Esophagus squamous epithelium (tissue), 4 donors: ENCODE measurements at regions not wholly inside any gene's neighbourhood (a gene's known extent, or its start where the extent isn't known, plus 50 kb on each side); places are given as distances from the start of the nearest gene placed in this dataset.

Source experiments
- CTCF ChIP-seq, 6 experiments: fragments of 450-650 bp in 4 of 6; fragments of 200-600 bp in 2 of 6; sonication (generic) in 2 of 6; IDR thresholded peaks; one replicate each; pipeline ENCODE4 v1.5.1; 2016 to 2019; ENCODE audit warnings: antibody characterized with exemption in 6 of 6, mild to moderate bottlenecking in 4 of 6, moderate library complexity in 4 of 6
- POLR2A ChIP-seq, 4 donors: fragments of 450-650 bp; IDR thresholded peaks; one replicate each; pipeline ENCODE4 v1.6.1; 2017; ENCODE audit warnings: antibody characterized with exemption in 4 of 4, mild to moderate bottlenecking in 4 of 4, moderate library complexity in 3 of 4

DNA sequence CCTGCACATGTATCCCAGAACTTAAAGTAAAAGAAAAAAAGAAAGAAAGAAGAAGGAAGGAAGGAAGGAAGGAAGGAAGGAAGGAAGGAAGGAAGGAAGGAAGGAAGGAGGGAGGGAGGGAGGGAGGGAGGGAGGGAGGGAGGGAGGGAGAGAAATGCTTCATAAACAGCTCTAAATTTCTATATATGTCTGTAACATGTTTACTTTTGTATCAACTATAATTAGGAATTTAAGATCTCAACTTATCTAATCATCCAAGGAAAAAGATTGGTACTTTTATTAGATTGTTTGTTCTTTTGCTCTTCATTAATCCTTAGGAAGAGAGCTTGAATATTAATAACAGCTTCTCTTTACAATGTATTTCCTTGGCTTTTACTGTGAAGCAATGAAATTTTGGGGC, 195.4 kb upstream of the PRMT6 start:
- TF ChIP-seq CTCF (IDR thresholded peaks at IDR 0.05) (no peak), POLR2A (IDR thresholded peaks at IDR 0.05) (no peak)
